Neural progenitor cell (in vitro differentiated cells): ENCODE measurements at regions not wholly inside any gene's neighbourhood (a gene's known extent, or its start where the extent isn't known, plus 50 kb on each side); places are given as distances from the start of the nearest gene placed in this dataset.

Experiments used
- EZH2 ChIP-seq: fragments of 200-600 bp; sonication (generic); IDR thresholded peaks from 2 replicates; pipeline ENCODE4 v1.6.1; 2017; ENCODE audit warnings: antibody characterized with exemption, mild to moderate bottlenecking, moderate library complexity
- EZH2phosphoT487 ChIP-seq: fragments of 200-600 bp; sonication (generic); IDR thresholded peaks from 2 replicates; pipeline ENCODE4 v1.6.1; 2017; ENCODE audit warnings: antibody characterized with exemption
- TF ChIP-seq, protein P1 (sequence below): fragments of 200-600 bp; sonication (generic); IDR thresholded peaks from 2 replicates; pipeline ENCODE4 v1.5.1; 2017; ENCODE audit warnings: antibody characterized with exemption, mild to moderate bottlenecking

DNA sequence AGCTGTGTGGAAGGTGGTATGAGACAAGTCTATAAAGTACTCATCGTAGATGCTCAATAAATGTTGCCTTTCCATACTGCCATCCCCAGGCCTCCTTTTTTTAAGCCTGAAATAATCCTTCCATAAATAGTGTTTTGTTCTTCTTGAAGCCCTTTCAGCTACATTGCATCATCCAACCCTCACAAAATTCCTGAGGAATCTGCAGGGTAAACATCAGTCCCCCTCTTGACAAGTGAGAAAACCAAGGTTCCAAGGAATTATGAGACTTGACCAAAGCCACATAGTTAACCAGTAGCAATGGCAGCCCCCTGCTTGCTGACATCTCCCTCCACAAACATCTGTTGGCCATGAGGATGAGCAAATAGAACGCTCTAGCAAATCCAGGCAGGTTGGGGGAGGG lies 89.7 kb upstream of the CCL1 start:
- TF ChIP-seq, protein P1, sequence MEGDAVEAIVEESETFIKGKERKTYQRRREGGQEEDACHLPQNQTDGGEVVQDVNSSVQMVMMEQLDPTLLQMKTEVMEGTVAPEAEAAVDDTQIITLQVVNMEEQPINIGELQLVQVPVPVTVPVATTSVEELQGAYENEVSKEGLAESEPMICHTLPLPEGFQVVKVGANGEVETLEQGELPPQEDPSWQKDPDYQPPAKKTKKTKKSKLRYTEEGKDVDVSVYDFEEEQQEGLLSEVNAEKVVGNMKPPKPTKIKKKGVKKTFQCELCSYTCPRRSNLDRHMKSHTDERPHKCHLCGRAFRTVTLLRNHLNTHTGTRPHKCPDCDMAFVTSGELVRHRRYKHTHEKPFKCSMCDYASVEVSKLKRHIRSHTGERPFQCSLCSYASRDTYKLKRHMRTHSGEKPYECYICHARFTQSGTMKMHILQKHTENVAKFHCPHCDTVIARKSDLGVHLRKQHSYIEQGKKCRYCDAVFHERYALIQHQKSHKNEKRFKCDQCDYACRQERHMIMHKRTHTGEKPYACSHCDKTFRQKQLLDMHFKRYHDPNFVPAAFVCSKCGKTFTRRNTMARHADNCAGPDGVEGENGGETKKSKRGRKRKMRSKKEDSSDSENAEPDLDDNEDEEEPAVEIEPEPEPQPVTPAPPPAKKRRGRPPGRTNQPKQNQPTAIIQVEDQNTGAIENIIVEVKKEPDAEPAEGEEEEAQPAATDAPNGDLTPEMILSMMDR = no peak
- no peak for TF ChIP-seq EZH2phosphoT487
- no peak for TF ChIP-seq EZH2
